K562 (cell line): ENCODE measurements at regions not wholly inside any gene's neighbourhood (a gene's known extent, or its start where the extent isn't known, plus 50 kb on each side); places are given as distances from the start of the nearest gene placed in this dataset.

Experiments
- ATAC-seq: fragments of 200-7000 bp; cut with Tn5 transposase; 3 replicates; pipeline ENCODE4 v1.9.1; 2020; ENCODE audit warnings: moderate library complexity
- BruUV-seq: library from RNA; stranded (reverse); fragments of 400-500 nt; replicated peaks from 2 replicates; lab custom pipeline; 2021; lab: Mats Ljungman, UMichigan
- CTCF ChIA-PET: fragments of 300-600 bp; formaldehyde crosslinking; extraction: SDS; loops from one replicate; lab custom pipeline; 2021; ENCODE audit warnings: low intra/inter-chr PET ratio; lab: Yijun Ruan, JAX
- POLR2A ChIA-PET: fragments of 300-600, 350-650 bp; sonication (Branson Sonifier 250); formaldehyde crosslinking; extraction: SDS; loops from one replicate; lab custom pipeline; 2021; ENCODE audit warnings: antibody characterized with exemption, inconsistent platforms; lab: Yijun Ruan, JAX
- DNase-seq, 4 experiments: peaks; one replicate each; pipeline versions ENCODE4 v3.0.0 to v3.0.0-alpha.2; 2011 to 2018; ENCODE audit warnings: low spot score in 3 of 4, mixed read lengths in 3 of 4; ENCODE audit errors: extremely low read depth in 1 of 4
- FAIRE-seq: peaks from 2 replicates; lab custom pipeline; 2011; peaks lifted over from hg19 to GRCh38; lab: Jason Lieb, UNC
- H2AFZ ChIP-seq: 2 replicates; pipeline ENCODE4 v1.6.0; 2011; ENCODE audit warnings: low read depth, low read length, control low read depth, inconsistent platforms
- H3K27ac ChIP-seq: fragments of 200-600 bp; 3 replicates; pipeline ENCODE4 v1.8.0; 2011; ENCODE audit warnings: low read depth, mild to moderate bottlenecking, control low read depth, inconsistent platforms, low read length, moderate library complexity, mixed read lengths; ENCODE audit errors: extremely low read depth
- H3K27me3 ChIP-seq, 2 experiments: fragments of 300-600 bp in 1 of 2; 2 replicates in 1 of 2; 3 replicates in 1 of 2; pipeline versions ENCODE4 v1.6.0 to v1.8.0; 2011; ENCODE audit warnings: inconsistent platforms in 2 of 2, low read length in 2 of 2, mild to moderate bottlenecking in 1 of 2, mixed read lengths in 1 of 2, moderate library complexity in 1 of 2; ENCODE audit not compliant: control insufficient read depth in 2 of 2, insufficient read depth in 2 of 2
- H3K36me3 ChIP-seq: fragments of 300-600 bp; 3 replicates; pipeline ENCODE4 v1.8.0; 2011; ENCODE audit warnings: mild to moderate bottlenecking, low read length, inconsistent platforms; ENCODE audit not compliant: control insufficient read depth, insufficient read depth
- H3K4me1 ChIP-seq, 2 experiments: fragments of 200-600 bp in 1 of 2; replicated peaks in 1 of 2; 2 replicates in 1 of 2; 3 replicates in 1 of 2; pipeline versions ENCODE4 v1.5.1 to v1.8.0; 2011; ENCODE audit warnings: inconsistent platforms in 2 of 2, low read length in 2 of 2, mild to moderate bottlenecking in 1 of 2, mixed read lengths in 1 of 2, moderate library complexity in 1 of 2; ENCODE audit not compliant: control insufficient read depth in 2 of 2, insufficient read depth in 2 of 2
- H3K4me2 ChIP-seq: 2 replicates; pipeline ENCODE4 v1.6.1; 2011; ENCODE audit warnings: low read length, control low read depth, inconsistent platforms, mixed read lengths; ENCODE audit not compliant: insufficient read depth
- H3K4me3 ChIP-seq: fragments of 200-600 bp; sonication (generic), shearing (Covaris generic); 2 replicates; pipeline ENCODE4 v1.5.1; 2016; ENCODE audit warnings: control low read depth, inconsistent platforms
- H3K79me2 ChIP-seq: fragments of 200-600 bp; 3 replicates; pipeline ENCODE4 v1.8.0; 2011; ENCODE audit warnings: low read length, inconsistent platforms; ENCODE audit not compliant: control insufficient read depth, insufficient read depth
- H3K9ac ChIP-seq, 2 experiments: 2 replicates each; pipeline versions ENCODE4 v1.6.0 to v1.6.1; 2011; ENCODE audit warnings: low read depth in 2 of 2, low read length in 2 of 2, control low read depth in 1 of 2, inconsistent platforms in 1 of 2, mild to moderate bottlenecking in 1 of 2, mixed read lengths in 1 of 2; ENCODE audit not compliant: insufficient read depth in 1 of 2
- H3K9me1 ChIP-seq: one replicate; pipeline ENCODE4 v1.6.0; 2011; ENCODE audit warnings: inconsistent platforms, mild to moderate bottlenecking, low read length, moderate library complexity; ENCODE audit not compliant: control insufficient read depth, insufficient read depth
- H3K9me3 ChIP-seq: replicated peaks from 2 replicates; pipeline ENCODE4 v1.5.1; 2011; ENCODE audit warnings: low read depth, low read length, inconsistent platforms; ENCODE audit not compliant: control insufficient read depth, insufficient read depth
- H4K20me1 ChIP-seq: replicated peaks from 2 replicates; pipeline ENCODE4 v1.6.1; 2011; ENCODE audit warnings: low read length, inconsistent platforms, mixed read lengths; ENCODE audit not compliant: control insufficient read depth, insufficient read depth
- CHD2 ChIP-seq: IDR thresholded peaks from 2 replicates; pipeline ENCODE4 v1.6.1; 2011; ENCODE audit warnings: low read depth, low read length
- EWSR1 ChIP-seq: fragments of 450-650 bp; IDR thresholded peaks from 2 replicates; pipeline ENCODE4 v1.6.1; 2018; ENCODE audit warnings: borderline replicate concordance, mild to moderate bottlenecking, low read depth, moderate library complexity; ENCODE audit not compliant: partially characterized antibody
- PML ChIP-seq: IDR thresholded peaks from 2 replicates; pipeline ENCODE4 v1.6.1; 2012; ENCODE audit warnings: low read length, inconsistent platforms
- STAT5A ChIP-seq: IDR thresholded peaks from 2 replicates; pipeline ENCODE4 v1.6.1; 2012; ENCODE audit warnings: low read length, inconsistent platforms, borderline replicate concordance
- WGBS: fragments of 100-300 bp; shearing (Covaris generic); methylation state at CpG from one replicate; pipeline ENCODE4 v1.1.6; 2016; ENCODE audit warnings: low coverage, mixed read lengths; ENCODE audit not compliant: insufficient coverage; ENCODE audit errors: missing lambda C conversion rate; 5-methylcytosine and 5-hydroxymethylcytosine counted together
- in situ Hi-C: fragments of 300-500 bp; cut with MboI; formaldehyde crosslinking; loops from 4 replicates; pipeline ENCODE4 v1.15.0; 2018; ENCODE audit warnings: inconsistent platforms, mixed read lengths
- intact Hi-C: fragments of 100-400 bp; cut with micrococcal nuclease; formaldehyde crosslinking; loops from 2 replicates; pipeline ENCODE4 v1.14.2; 2022
- TF ChIP-seq, protein P1 (sequence below): fragments of 450-650 bp; IDR thresholded peaks from 2 replicates; pipeline ENCODE4 v1.7.0; 2016; ENCODE audit warnings: borderline replicate concordance
- TF ChIP-seq, protein P2 (sequence below): fragments of 250-450 bp; sonication (Bioruptor Pico); IDR thresholded peaks from 2 replicates; pipeline ENCODE4 v1.4.0; 2020
- TF ChIP-seq, protein P3 (sequence below): fragments of 250-450 bp; sonication (Bioruptor Pico); IDR thresholded peaks from 2 replicates; pipeline ENCODE4 v1.5.1; 2021; ENCODE audit warnings: mild to moderate bottlenecking

GRCh38 chr2:235113854-235114253, 162.0 kb downstream of the SH3BP4 start (continued):
- TF ChIP-seq, protein P1, sequence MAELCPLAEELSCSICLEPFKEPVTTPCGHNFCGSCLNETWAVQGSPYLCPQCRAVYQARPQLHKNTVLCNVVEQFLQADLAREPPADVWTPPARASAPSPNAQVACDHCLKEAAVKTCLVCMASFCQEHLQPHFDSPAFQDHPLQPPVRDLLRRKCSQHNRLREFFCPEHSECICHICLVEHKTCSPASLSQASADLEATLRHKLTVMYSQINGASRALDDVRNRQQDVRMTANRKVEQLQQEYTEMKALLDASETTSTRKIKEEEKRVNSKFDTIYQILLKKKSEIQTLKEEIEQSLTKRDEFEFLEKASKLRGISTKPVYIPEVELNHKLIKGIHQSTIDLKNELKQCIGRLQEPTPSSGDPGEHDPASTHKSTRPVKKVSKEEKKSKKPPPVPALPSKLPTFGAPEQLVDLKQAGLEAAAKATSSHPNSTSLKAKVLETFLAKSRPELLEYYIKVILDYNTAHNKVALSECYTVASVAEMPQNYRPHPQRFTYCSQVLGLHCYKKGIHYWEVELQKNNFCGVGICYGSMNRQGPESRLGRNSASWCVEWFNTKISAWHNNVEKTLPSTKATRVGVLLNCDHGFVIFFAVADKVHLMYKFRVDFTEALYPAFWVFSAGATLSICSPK = no peak
- TF ChIP-seq, all 486 proteins: peak for 0

- Histone ChIP-seq H3K4me3 (no peak overlapping the region), H3K27ac (no peak overlapping the region), H3K79me2 (no peaks in the 10 kb centered on the region), H3K9me1 (no peaks in the 10 kb centered on the region), H3K4me1 (no peaks in the 10 kb centered on the region; a peak in 1 of 5 replicates), H2AFZ (no peak overlapping the region), H3K9me3 (no peaks in the 10 kb centered on the region), H4K20me1 (no peaks in the 10 kb centered on the region), H3K9ac (no peak overlapping the region), H3K27me3 (peaks cover 0 to 6% of the 10 kb centered on the region in 2 experiments; a peak in 2 of 5 replicates), H3K4me2 (no peak overlapping the region), H3K36me3 (no peaks in the 10 kb centered on the region)
- ATAC-seq (no peak), DNase-seq (no peak), FAIRE-seq (no peak)
- ChIA-PET CTCF (no interaction called here), POLR2A (no interaction called here)
- in situ Hi-C loops = no loop called here
- 0% methylated on average over 10 of the region's 10 CpGs for WGBS
- TF ChIP-seq, protein P2, sequence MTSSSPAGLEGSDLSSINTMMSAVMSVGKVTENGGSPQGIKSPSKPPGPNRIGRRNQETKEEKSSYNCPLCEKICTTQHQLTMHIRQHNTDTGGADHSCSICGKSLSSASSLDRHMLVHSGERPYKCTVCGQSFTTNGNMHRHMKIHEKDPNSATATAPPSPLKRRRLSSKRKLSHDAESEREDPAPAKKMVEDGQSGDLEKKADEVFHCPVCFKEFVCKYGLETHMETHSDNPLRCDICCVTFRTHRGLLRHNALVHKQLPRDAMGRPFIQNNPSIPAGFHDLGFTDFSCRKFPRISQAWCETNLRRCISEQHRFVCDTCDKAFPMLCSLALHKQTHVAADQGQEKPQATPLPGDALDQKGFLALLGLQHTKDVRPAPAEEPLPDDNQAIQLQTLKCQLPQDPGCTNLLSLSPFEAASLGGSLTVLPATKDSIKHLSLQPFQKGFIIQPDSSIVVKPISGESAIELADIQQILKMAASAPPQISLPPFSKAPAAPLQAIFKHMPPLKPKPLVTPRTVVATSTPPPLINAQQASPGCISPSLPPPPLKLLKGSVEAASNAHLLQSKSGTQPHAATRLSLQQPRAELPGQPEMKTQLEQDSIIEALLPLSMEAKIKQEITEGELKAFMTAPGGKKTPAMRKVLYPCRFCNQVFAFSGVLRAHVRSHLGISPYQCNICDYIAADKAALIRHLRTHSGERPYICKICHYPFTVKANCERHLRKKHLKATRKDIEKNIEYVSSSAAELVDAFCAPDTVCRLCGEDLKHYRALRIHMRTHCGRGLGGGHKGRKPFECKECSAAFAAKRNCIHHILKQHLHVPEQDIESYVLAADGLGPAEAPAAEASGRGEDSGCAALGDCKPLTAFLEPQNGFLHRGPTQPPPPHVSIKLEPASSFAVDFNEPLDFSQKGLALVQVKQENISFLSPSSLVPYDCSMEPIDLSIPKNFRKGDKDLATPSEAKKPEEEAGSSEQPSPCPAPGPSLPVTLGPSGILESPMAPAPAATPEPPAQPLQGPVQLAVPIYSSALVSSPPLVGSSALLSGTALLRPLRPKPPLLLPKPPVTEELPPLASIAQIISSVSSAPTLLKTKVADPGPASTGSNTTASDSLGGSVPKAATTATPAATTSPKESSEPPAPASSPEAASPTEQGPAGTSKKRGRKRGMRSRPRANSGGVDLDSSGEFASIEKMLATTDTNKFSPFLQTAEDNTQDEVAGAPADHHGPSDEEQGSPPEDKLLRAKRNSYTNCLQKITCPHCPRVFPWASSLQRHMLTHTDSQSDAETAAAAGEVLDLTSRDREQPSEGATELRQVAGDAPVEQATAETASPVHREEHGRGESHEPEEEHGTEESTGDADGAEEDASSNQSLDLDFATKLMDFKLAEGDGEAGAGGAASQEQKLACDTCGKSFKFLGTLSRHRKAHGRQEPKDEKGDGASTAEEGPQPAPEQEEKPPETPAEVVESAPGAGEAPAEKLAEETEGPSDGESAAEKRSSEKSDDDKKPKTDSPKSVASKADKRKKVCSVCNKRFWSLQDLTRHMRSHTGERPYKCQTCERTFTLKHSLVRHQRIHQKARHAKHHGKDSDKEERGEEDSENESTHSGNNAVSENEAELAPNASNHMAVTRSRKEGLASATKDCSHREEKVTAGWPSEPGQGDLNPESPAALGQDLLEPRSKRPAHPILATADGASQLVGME (CRISPR knock-in tag) = no peak
- no peak for TF ChIP-seq PML
- no peak for TF ChIP-seq CHD2
- TF ChIP-seq STAT5A = no peak
- TF ChIP-seq, protein P3, sequence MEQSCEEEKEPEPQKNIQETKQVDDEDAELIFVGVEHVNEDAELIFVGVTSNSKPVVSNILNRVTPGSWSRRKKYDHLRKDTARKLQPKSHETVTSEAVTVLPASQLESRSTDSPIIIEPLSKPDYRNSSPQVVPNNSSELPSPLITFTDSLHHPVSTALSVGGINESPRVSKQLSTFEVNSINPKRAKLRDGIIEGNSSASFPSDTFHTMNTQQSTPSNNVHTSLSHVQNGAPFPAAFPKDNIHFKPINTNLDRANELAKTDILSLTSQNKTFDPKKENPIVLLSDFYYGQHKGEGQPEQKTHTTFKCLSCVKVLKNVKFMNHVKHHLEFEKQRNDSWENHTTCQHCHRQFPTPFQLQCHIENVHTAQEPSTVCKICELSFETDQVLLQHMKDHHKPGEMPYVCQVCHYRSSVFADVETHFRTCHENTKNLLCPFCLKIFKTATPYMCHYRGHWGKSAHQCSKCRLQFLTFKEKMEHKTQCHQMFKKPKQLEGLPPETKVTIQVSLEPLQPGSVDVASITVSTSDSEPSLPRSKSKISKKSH (CRISPR knock-in tag) = no peak
- TF ChIP-seq EWSR1 = no peak
- no TSS peak for BruUV-seq
- intact Hi-C loops = loop anchor here (10.0 kb wide), 1 partner anchor 1259 kb away; the partner anchor contains the start of gene HJURP
Observed at GRCh38 chr2:235114286-235114685, 162.5 kb downstream of the SH3BP4 start.
